Right cardiac atrium (tissue), 5 donors: ENCODE measurements at regions not wholly inside any gene's neighbourhood (a gene's known extent, or its start where the extent isn't known, plus 50 kb on each side); places are given as distances from the start of the nearest gene placed in this dataset.

Experiments
- ATAC-seq, 2 donors: fragments of 200-7000 bp; cut with Tn5 transposase; one replicate each; pipeline versions ENCODE4 v1.8.0 to v1.9.1; 2020; ENCODE audit warnings: moderate library complexity in 2 of 2, mild to moderate bottlenecking in 1 of 2
- DNase-seq, 3 donors: peaks; one replicate each; pipeline ENCODE4 v3.0.0-alpha.2; 2020
- H3K27ac ChIP-seq: one replicate; pipeline ENCODE4 v1.5.1; 2013; ENCODE audit warnings: mild to moderate bottlenecking, low read length, control low read depth, moderate library complexity
- H3K27me3 ChIP-seq: one replicate; pipeline ENCODE4 v1.6.1; 2013; ENCODE audit not compliant: control insufficient read depth, insufficient read depth
- H3K4me1 ChIP-seq: one replicate; pipeline ENCODE4 v1.6.1; 2013; ENCODE audit warnings: low read length; ENCODE audit not compliant: control insufficient read depth, insufficient read depth
- H3K4me3 ChIP-seq: one replicate; pipeline ENCODE4 v1.5.1; 2013; ENCODE audit warnings: low read length, control low read depth
- H3K9me3 ChIP-seq: one replicate; pipeline ENCODE4 v1.6.1; 2013; ENCODE audit warnings: low read length; ENCODE audit not compliant: control insufficient read depth
- WGBS: extraction: QIAGEN DNeasy Blood & Tissue Kit; methylation state at CpG from one replicate; pipeline ENCODE4 v1.1.7; 2013; 5-methylcytosine and 5-hydroxymethylcytosine counted together
- intact Hi-C, 4 donors: fragments of 100-400 bp; cut with DNase I; formaldehyde crosslinking; loops; one replicate each; pipeline versions ENCODE4 v1.11.0 to v1.14.0; 2022 to 2023
- donor health status: healthy with polysubstance abuse.
- donor health status: DM: no; HTN: yes; CAD: no.
- donor health status: DM: no; HTN: no; CAD: no.
- donor health status: DM: no; HTN: yes; CAD: no; lungs with severe emphysema.
- donor health status: DM: yes; HTN: yes; CAD: no.

DNA sequence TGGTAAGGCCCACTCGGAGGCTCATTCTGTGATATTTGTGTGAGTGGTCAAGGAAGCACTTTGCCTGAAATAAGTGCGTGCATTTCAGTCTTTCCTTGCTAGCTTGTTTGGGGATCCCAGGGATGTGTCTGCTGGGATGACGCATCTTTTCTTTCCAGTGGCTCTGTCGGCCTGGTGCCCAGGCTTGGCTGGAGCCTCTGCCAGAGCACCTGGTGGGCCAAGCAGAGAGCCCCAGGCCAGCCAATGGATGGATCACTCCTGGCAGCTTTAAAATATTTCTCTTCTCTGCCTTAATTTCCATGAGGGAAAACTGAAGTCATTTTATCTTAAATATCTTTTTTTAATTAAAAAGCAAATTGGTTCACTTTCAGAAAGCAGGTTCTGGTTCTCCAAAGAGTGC lies 501.8 kb upstream of the HS6ST1 start:
- DNase-seq, result no peak
- WGBS, result 89% methylated on average over 4 of the region's 4 CpGs
- no peaks in the 10 kb centered on the region for H3K27me3 ChIP-seq
- H3K4me1 ChIP-seq, result no peaks in the 10 kb centered on the region
- ATAC-seq, result no peak
- H3K9me3 ChIP-seq, result no peaks in the 10 kb centered on the region
- intact Hi-C loops, result no loop called here
- H3K27ac ChIP-seq, result no peak overlapping the region
- no peak overlapping the region for H3K4me3 ChIP-seq

DNA sequence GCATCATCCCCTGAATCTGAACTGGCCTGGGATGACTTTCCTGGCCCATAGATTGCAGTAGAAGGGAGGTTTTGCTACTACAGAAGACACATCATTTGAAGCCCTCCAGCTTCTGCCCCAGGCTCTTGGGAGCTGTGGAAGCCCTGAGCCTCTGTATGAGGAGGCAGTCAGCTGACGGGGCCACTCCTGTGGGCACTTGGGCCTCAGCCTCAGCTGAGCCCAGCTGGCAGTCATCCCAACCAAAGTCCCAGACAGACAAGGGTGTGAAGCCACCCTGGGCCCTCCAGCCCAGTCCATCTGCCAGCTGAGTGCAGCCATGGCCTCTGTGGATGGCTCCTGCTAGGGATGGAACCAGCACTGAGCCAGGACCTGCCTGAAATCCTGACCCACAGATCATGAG lies 502.3 kb upstream of the HS6ST1 start:
- H3K27ac ChIP-seq, result no peak overlapping the region
- no peaks in the 10 kb centered on the region for H3K27me3 ChIP-seq
- H3K9me3 ChIP-seq, result no peaks in the 10 kb centered on the region
- DNase-seq, result no peak
- intact Hi-C loops, result no loop called here
- no peak overlapping the region for H3K4me3 ChIP-seq
- WGBS, result 86% methylated on average over 1 of the region's 1 CpG
- H3K4me1 ChIP-seq, result no peaks in the 10 kb centered on the region
- no peak for ATAC-seq

DNA sequence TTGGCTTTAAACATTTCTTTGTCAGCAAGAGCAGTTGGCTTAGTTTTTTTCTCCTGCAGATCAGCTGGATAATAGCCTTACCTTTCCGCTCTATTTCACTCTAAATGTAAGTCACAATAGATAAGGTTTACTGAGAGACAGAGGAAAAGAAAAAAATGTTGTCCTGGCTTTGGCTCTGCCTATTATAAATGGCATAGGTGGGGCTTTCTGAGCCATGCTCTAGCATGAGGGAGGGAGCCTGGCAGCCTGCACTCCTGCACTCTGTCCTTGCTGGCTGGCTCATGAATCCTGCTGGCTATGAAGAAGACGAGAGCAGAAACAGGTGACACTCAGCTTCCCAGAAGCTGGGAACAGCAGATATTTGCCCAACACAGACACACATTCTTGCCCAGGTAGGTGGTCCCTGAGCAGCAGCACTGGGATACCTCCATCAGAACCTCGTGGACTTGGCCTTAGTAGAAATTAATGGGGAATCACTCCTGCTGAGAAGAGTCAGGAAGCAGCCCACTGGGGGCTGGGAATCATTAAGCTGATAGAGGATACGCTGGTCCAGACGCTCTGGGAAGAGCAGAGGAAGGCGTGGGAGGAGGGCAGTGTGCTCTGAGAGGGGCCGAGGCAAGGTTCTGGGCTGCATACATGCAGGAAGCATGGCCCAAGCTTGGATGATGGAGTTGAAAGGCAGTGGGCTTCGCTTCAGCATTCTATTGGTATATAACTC lies 514.4 kb upstream of the HS6ST1 start:
- ATAC-seq (no peak), DNase-seq (no peak)
- H3K27ac ChIP-seq, result no peak overlapping the region
- no peaks in the 10 kb centered on the region for H3K4me1 ChIP-seq
- intact Hi-C loops, result no loop called here
- 38% methylated on average over 8 of the region's 8 CpGs for WGBS
- H3K4me3 ChIP-seq, result no peak overlapping the region
- H3K9me3 ChIP-seq, result no peaks in the 10 kb centered on the region
- H3K27me3 ChIP-seq, result no peaks in the 10 kb centered on the region

DNA sequence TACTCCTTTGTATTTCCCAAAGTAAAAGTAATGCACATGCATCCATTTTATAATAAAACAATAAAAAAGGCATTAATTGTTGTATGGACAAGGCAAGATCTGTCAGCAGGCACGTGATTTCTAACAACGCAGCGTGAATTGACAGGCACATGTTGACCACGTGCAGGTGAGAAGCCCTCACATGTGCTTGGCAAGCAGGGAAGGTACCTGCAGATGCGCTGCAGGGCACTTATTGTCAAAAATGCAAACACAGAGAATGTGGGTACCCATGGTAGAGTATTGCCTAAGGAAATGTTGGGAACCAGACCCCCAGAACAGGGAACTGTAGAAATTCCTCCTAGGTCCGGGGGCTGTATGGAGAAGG lies 515.0 kb upstream of the HS6ST1 start:
- Histone ChIP-seq H3K4me3 (no peak overlapping the region), H3K4me1 (no peaks in the 10 kb centered on the region), H3K27ac (no peak overlapping the region), H3K9me3 (no peaks in the 10 kb centered on the region), H3K27me3 (no peaks in the 10 kb centered on the region)
- ATAC-seq, result no peak
- intact Hi-C loops, result no loop called here
- WGBS, result 93% methylated on average over 6 of the region's 6 CpGs
- no peak for DNase-seq

DNA sequence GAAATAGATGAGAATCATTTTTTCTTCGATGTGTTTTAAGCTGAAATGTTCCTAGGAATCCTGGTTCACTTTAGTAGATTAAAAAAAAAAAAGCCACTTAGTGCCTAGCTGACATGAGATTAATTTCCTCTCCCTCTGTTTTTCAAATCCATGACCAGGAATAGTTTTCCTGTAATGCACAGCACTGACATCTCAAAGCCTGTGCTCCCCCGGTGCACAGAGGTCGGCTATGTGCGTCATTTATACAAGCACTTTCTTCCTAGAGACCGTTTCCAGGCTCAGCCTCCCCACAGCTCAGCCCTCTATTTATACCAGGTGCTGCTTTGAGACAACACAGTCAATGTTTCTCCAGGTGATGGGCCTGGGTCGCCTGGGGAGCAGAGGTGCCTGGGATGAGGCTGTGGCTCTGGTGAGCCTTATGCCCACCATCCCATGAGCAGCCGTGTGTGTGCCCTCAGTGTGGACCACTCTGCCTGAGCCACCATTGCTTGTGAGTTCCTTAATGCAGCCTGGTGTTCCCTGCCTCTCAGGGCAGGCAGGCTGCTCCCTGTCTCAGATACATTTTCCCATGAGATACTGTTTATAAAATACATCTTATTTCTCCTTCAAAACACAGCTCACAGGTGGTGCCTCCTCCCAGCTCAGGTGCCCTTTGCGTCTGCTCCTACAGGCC lies 515.7 kb upstream of the HS6ST1 start:
- Histone ChIP-seq H3K4me3 (no peak overlapping the region), H3K27ac (no peak overlapping the region), H3K9me3 (no peaks in the 10 kb centered on the region), H3K4me1 (no peaks in the 10 kb centered on the region), H3K27me3 (no peaks in the 10 kb centered on the region)
- WGBS, result 65% methylated on average over 8 of the region's 8 CpGs
- ATAC-seq (no peak), DNase-seq (no peak)
- intact Hi-C loops, result no loop called here

DNA sequence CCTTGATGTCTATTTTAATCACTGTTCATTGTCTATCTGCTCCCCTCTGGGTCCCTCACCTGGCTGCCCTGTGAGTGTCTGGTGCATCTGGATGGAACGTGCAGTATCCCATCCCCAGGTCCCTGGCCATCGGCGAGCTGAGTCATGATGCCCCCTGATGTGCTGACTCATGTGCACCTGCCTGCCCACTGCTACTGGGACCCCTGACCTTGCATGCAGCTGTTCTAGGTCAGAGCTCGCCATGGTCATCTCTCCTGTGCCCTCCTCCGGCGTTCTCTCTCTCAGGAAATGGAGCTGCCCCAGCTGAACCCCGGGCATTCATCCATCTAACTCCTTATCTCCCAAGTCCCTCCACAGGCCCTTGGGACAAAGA lies 516.2 kb upstream of the HS6ST1 start:
- no peaks in the 10 kb centered on the region for H3K4me1 ChIP-seq
- H3K27me3 ChIP-seq, result no peaks in the 10 kb centered on the region
- ATAC-seq (no peak), DNase-seq (no peak)
- H3K27ac ChIP-seq, result no peak overlapping the region
- intact Hi-C loops, result no loop called here
- H3K9me3 ChIP-seq, result no peaks in the 10 kb centered on the region
- no peak overlapping the region for H3K4me3 ChIP-seq
- 77% methylated on average over 7 of the region's 7 CpGs for WGBS

DNA sequence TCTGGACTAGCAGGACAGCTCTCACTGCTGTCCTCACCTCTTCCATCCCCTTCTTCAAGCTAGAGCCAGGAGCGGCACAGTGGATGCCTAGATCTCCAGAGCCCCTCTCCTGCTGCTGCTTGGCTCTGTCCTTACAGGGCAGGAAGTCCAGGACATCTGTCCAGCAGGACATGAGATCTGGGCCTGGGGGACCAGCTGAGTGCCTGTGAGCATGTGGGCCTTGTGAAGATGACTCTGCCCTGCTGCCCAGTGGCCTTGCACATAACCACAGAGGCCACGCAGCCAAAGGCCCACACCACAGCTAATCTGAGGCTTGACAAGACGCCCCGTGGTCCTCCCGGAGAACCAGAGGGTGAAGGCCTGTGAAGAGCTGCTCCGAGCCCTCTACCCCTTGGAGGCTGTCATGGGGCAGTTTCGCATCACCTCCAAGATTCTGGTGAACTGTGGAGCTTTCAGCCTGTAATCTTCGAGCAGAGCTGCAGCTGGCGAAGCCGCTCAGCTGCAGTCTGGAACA lies 516.7 kb upstream of the HS6ST1 start:
- DNase-seq (no peak), ATAC-seq (no peak)
- no peak overlapping the region for H3K4me3 ChIP-seq
- no peak overlapping the region for H3K27ac ChIP-seq
- no peaks in the 10 kb centered on the region for H3K9me3 ChIP-seq
- intact Hi-C loops, result no loop called here
- WGBS, result 88% methylated on average over 10 of the region's 10 CpGs
- H3K4me1 ChIP-seq, result no peaks in the 10 kb centered on the region
- H3K27me3 ChIP-seq, result no peaks in the 10 kb centered on the region

DNA sequence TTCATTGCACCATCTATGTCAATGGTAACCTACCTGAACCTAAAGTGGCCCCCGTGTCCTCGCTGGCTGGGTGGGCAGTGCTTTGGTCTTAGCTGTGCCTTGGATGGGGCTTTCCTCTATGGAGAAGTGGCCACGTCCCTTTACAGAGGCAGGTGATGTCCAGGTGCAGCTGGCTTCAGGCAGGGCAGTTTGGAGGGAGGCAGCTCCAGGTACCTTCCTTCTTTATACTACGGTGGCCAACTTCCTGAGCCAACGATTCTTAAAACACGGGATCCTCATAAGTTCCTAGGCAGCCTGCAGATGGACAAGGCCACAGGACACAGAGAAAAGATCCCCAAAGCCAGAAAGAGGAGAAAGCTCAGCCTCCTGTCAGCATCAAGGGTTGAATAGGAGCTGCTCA lies 517.3 kb upstream of the HS6ST1 start:
- H3K4me3 ChIP-seq, result no peak overlapping the region
- 95% methylated on average over 6 of the region's 6 CpGs for WGBS
- DNase-seq (no peak), ATAC-seq (no peak)
- H3K27me3 ChIP-seq, result no peaks in the 10 kb centered on the region
- no peaks in the 10 kb centered on the region for H3K4me1 ChIP-seq
- intact Hi-C loops, result no loop called here
- H3K27ac ChIP-seq, result no peak overlapping the region
- no peaks in the 10 kb centered on the region for H3K9me3 ChIP-seq

DNA sequence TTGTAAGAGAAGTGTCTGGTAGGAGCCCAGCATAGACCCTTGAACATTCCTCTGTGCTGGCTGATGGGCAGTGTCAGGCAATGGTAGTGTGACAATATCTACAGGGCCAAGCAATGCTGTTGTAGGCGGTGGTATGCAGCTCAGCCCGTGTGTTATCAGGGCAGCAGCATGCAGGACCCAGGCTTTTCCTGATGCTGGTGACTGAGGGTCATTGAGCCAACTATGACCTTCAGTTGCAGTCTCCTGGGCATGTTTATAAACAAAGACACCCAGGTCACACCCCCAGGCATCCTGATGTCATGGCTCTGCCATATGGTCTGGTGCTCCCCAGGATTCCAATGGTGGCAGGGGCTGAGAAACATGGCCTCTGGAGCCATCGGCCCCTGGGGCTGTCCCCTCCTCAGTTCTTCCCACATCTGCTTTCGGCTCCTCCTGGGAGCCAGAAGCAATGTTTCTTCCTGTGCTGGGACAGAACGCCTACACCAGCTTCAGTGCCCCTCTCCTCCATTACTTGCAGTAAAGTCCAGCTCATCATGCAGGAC lies 518.0 kb upstream of the HS6ST1 start:
- Histone ChIP-seq H3K4me1 (no peaks in the 10 kb centered on the region), H3K4me3 (no peak overlapping the region), H3K27me3 (no peaks in the 10 kb centered on the region), H3K27ac (no peak overlapping the region), H3K9me3 (no peaks in the 10 kb centered on the region)
- no peak for ATAC-seq
- 84% methylated on average over 5 of the region's 5 CpGs for WGBS
- intact Hi-C loops, result no loop called here
- DNase-seq, result no peak

DNA sequence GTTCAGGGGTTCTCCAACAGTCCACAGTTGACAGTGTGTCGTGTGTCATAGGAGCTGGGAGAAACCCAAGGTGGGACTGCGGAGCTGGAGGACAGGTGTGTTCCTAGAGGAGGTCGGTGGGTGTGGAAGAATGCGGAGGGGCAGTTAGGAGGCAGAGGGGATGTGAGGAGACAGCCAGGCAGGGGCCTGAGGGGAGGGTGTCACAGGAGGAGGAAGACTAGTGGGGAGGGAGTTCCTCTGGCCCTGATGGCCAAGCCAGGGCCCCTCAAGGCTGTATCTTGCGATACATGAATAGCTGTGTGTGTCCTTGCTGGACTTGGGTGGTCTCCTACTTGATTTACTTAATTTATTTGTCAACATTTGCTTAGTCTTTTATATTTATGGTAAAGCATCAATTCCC lies 519.6 kb upstream of the HS6ST1 start:
- Histone ChIP-seq H3K4me1 (no peaks in the 10 kb centered on the region), H3K9me3 (no peaks in the 10 kb centered on the region), H3K27me3 (no peaks in the 10 kb centered on the region), H3K27ac (no peak overlapping the region), H3K4me3 (no peak overlapping the region)
- DNase-seq (no peak), ATAC-seq (no peak)
- intact Hi-C loops, result no loop called here
- WGBS, result 93% methylated on average over 5 of the region's 5 CpGs

DNA sequence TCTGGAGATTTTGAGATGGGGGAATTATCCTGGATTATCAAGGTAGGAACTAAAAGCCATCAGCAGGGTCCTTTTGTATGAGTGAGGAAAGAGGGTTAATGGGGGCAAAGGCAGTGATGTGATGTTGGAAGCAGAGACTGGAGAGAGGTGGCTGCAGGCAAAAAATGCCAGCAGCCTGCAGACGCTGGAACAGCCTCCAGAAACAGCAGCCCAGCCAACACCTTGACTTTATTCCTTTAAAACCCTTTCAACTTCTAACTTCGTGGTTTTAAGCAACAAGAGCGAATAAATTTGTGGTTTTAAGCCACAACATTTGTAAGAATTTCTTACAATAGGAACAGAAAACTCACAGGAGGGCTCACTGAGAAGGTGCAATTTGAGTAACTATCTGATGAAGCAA lies 523.1 kb upstream of the HS6ST1 start:
- ATAC-seq (no peak), DNase-seq (no peak)
- 68% methylated on average over 3 of the region's 3 CpGs for WGBS
- intact Hi-C loops, result no loop called here
- H3K4me1 ChIP-seq, result no peaks in the 10 kb centered on the region
- no peaks in the 10 kb centered on the region for H3K27me3 ChIP-seq
- no peak overlapping the region for H3K27ac ChIP-seq
- H3K9me3 ChIP-seq, result no peaks in the 10 kb centered on the region
- H3K4me3 ChIP-seq, result no peak overlapping the region
